Mammary epithelial cell (primary cell): ENCODE measurements at regions not wholly inside any gene's neighbourhood (a gene's known extent, or its start where the extent isn't known, plus 50 kb on each side); places are given as distances from the start of the nearest gene placed in this dataset.

Experiments used
- CTCF ChIP-seq, 2 donors: IDR thresholded peaks in 1 of 2; conservative IDR thresholded peaks in 1 of 2; 2 replicates each; pipeline ENCODE4 v1.5.1; 2011 to 2012; ENCODE audit warnings: inconsistent platforms in 2 of 2, low read length in 2 of 2, mild to moderate bottlenecking in 2 of 2, control low read depth in 1 of 2, low read depth in 1 of 2; ENCODE audit not compliant: insufficient read depth in 1 of 2; ENCODE audit errors: extremely low read depth in 1 of 2
- EZH2 ChIP-seq: IDR thresholded peaks from 2 replicates; pipeline ENCODE4 v1.6.1; 2012; ENCODE audit warnings: low read length, inconsistent platforms, borderline replicate concordance

GRCh38 chr2:129101186-129101585 is 782.5 kb upstream of the HS6ST1 start:
- no peak for TF ChIP-seq CTCF (conservative IDR thresholded peaks at IDR 0.05 in 1 of 2, IDR thresholded peaks at IDR 0.05 in 1 of 2; ENCODE audit: extremely low read depth in 1 of 2, insufficient read depth in 1 of 2, low read depth in 1 of 2, low read length in 2 of 2)
- no peak for TF ChIP-seq EZH2
